Keratinocyte (primary cell): ENCODE measurements at regions not wholly inside any gene's neighbourhood (a gene's known extent, or its start where the extent isn't known, plus 50 kb on each side); places are given as distances from the start of the nearest gene placed in this dataset.

Source experiments
- EZH2 ChIP-seq: IDR thresholded peaks from one replicate; pipeline ENCODE4 v1.6.1; 2012; ENCODE audit warnings: inconsistent platforms, mild to moderate bottlenecking, low read length, moderate library complexity
- TF ChIP-seq, protein P1 (sequence below), 3 experiments: IDR thresholded peaks in 1 of 3; conservative IDR thresholded peaks in 1 of 3; optimal IDR thresholded peaks in 1 of 3; 2 replicates in 2 of 3; 3 replicates in 1 of 3; pipeline versions ENCODE3 to v1.5.1; 2011; ENCODE audit warnings: low read length in 3 of 3, mild to moderate bottlenecking in 3 of 3, moderate library complexity in 2 of 3, control low read depth in 1 of 3, inconsistent platforms in 1 of 3; ENCODE audit not compliant: insufficient read depth in 2 of 3; ENCODE audit errors: extremely low read depth in 1 of 3

DNA sequence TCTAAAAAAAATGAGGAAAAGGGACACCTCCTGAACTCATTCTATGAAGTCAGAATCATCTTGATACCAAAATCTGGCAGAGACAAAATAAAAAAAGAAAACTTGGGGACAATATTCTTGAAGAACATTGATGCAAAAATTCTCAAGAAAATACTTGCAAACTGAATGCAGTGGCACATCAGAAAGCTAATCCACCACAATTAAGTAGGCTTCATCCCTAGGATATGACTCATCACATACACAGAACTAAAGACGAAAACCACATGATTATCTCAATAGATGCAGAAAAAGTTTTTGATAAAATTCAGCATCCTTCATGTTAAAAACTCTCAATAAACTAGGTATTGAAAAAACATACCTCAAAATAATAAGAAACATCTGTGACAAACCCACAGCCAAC lies 98.3 kb downstream of the FAM47B start:
- TF ChIP-seq, protein P1, sequence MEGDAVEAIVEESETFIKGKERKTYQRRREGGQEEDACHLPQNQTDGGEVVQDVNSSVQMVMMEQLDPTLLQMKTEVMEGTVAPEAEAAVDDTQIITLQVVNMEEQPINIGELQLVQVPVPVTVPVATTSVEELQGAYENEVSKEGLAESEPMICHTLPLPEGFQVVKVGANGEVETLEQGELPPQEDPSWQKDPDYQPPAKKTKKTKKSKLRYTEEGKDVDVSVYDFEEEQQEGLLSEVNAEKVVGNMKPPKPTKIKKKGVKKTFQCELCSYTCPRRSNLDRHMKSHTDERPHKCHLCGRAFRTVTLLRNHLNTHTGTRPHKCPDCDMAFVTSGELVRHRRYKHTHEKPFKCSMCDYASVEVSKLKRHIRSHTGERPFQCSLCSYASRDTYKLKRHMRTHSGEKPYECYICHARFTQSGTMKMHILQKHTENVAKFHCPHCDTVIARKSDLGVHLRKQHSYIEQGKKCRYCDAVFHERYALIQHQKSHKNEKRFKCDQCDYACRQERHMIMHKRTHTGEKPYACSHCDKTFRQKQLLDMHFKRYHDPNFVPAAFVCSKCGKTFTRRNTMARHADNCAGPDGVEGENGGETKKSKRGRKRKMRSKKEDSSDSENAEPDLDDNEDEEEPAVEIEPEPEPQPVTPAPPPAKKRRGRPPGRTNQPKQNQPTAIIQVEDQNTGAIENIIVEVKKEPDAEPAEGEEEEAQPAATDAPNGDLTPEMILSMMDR (optimal IDR thresholded peaks at IDR 0.05 in 1 of 3, IDR thresholded peaks at IDR 0.05 in 1 of 3, conservative IDR thresholded peaks at IDR 0.05 in 1 of 3; ENCODE audit: extremely low read depth in 1 of 3, insufficient read depth in 2 of 3, low read length in 3 of 3) = no peak
- no peak for TF ChIP-seq EZH2
